Type B pancreatic cell (in vitro differentiated cells): ENCODE measurements at regions not wholly inside any gene's neighbourhood (a gene's known extent, or its start where the extent isn't known, plus 50 kb on each side); places are given as distances from the start of the nearest gene placed in this dataset.

Source experiments
- DNase-seq: peaks from one replicate; pipeline ENCODE4 v3.0.0; 2021; ENCODE audit warnings: mixed read lengths; ENCODE audit not compliant: unreplicated experiment; ENCODE audit errors: extremely low spot score
- H3K27ac Mint-ChIP-seq: 2 replicates; pipeline ENCODE4 v1.8.0; 2021; ENCODE audit warnings: mild to moderate bottlenecking, mixed read lengths
- H3K27me3 Mint-ChIP-seq: 2 replicates; pipeline ENCODE4 v1.8.0; 2021; ENCODE audit warnings: mixed read lengths
- H3K36me3 Mint-ChIP-seq: 2 replicates; pipeline ENCODE4 v1.8.0; 2021; ENCODE audit warnings: mixed read lengths
- H3K4me1 Mint-ChIP-seq: one replicate; pipeline ENCODE4 v1.8.0; 2021; ENCODE audit warnings: mixed read lengths; ENCODE audit not compliant: unreplicated experiment
- H3K4me3 Mint-ChIP-seq: 2 replicates; pipeline ENCODE4 v1.8.0; 2021; ENCODE audit warnings: mild to moderate bottlenecking, mixed read lengths
- H3K9me3 Mint-ChIP-seq: 2 replicates; pipeline ENCODE4 v1.8.0; 2021; ENCODE audit warnings: mixed read lengths
- TF ChIP-seq, protein P1 (sequence below): fragments of 200-600 bp; sonication (generic); conservative IDR thresholded peaks from 2 replicates; pipeline ENCODE4 v1.5.0; 2021; ENCODE audit warnings: antibody characterized with exemption, mild to moderate bottlenecking

DNA sequence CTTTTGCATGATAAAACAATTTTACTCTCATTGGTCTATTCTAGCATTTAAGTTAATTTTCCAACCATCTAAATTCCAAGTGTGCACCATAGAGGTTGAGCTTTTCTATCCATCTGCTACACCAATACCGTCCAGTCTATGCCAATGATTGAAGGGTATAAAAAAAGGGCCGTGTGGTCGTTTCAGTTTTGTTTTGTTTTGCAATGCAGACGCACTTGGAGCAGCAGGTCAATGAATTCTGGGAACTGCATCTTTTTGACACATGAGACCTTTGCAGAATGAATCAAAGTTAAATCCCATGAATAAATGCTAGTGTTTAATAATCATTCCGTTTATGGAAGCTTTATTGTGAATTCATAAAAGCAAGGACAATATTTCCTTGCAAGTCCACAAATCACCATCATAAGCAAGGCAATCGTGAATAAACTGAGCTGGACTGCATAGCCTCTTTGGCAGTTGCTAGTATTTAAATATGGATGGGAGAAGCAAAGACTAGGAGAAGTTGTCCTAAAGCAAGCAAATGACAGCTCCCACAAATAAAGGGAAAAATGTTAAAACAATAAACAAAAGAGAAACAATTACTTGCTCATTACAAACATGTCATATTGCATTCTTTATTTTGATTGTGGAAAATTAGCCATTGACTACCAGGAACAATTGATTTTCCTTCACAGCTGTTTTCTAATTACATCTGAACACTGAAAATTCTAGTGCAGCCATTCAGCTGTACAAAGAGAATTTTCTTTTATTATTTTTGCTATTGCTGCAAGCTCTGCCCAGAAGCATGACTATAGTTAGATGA, 649.7 kb upstream of the GJE1 start:
- H3K27ac Mint-ChIP-seq = no peak overlapping the region
- H3K4me3 Mint-ChIP-seq = no peak overlapping the region
- peaks cover 5% of the 10 kb centered on the region for H3K9me3 Mint-ChIP-seq
- no peaks in the 10 kb centered on the region for H3K27me3 Mint-ChIP-seq
- no peaks in the 10 kb centered on the region for H3K36me3 Mint-ChIP-seq
- no peaks in the 10 kb centered on the region for H3K4me1 Mint-ChIP-seq
- TF ChIP-seq, protein P1, sequence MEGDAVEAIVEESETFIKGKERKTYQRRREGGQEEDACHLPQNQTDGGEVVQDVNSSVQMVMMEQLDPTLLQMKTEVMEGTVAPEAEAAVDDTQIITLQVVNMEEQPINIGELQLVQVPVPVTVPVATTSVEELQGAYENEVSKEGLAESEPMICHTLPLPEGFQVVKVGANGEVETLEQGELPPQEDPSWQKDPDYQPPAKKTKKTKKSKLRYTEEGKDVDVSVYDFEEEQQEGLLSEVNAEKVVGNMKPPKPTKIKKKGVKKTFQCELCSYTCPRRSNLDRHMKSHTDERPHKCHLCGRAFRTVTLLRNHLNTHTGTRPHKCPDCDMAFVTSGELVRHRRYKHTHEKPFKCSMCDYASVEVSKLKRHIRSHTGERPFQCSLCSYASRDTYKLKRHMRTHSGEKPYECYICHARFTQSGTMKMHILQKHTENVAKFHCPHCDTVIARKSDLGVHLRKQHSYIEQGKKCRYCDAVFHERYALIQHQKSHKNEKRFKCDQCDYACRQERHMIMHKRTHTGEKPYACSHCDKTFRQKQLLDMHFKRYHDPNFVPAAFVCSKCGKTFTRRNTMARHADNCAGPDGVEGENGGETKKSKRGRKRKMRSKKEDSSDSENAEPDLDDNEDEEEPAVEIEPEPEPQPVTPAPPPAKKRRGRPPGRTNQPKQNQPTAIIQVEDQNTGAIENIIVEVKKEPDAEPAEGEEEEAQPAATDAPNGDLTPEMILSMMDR = no peak
- DNase-seq = no peak

DNA sequence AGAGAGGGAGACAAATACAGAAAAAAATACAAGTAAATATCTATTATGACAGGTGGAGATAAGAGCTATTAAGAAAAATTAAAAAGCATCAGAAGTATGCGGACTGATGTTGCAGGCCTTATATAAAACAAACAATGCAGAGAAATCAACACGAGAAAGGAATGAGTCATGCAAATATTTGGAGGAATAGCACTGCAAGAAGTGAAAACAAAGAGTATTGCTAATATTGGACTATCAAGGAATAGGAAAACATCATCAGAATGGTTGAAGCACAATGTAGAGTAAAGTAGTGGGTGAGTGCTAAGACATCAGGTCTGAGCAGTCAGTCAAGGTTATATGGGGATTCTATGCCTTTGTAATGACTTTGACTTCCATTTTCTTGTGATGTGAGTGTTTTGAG, 657.5 kb upstream of the GJE1 start:
- Mint-ChIP-seq H3K4me1 (no peaks in the 10 kb centered on the region), H3K27me3 (no peaks in the 10 kb centered on the region), H3K4me3 (no peak overlapping the region), H3K9me3 (peaks cover 5% of the 10 kb centered on the region), H3K36me3 (no peaks in the 10 kb centered on the region), H3K27ac (no peak overlapping the region)
- TF ChIP-seq, protein P1 = no peak
- DNase-seq = no peak

DNA sequence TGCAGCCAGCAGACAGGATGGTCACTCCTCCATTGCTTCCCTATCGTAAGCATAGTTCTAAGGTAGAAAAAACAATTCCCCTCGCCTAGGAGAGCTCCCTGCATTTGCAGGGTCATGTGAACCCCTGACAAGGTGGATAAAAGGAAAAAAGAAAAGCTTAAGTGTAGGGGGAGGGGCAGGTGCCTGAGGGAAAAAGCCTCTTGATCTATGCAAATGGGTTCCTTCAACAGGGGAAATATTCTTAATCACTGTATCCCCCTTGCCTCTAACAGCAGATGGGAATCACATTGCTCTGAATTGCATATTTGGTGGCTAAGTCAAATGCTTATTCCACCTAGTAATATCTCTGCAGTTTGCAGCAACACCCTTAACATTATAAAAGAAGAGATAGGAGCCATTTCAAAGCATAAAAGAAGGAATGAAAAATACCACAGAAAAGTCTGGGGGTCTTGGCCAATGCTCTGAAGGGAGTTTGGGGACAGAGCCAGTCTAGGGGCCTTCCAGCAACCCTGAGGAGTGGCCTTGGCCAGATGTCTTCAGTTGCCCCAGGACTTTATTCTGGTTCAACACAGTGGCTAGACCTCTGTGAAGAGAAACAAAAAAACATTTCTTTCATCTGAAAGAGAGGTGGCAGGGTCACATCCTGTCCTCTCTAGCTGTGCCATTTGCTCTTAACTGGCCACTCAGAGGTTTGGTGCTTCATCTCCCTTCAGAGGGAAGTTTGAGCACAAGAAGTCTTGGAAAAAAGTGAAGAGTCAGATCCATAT, 660.4 kb upstream of the GJE1 start:
- no peaks in the 10 kb centered on the region for H3K36me3 Mint-ChIP-seq
- TF ChIP-seq, protein P1 = no peak
- DNase-seq = no peak
- H3K9me3 Mint-ChIP-seq = no peaks in the 10 kb centered on the region
- no peak overlapping the region for H3K27ac Mint-ChIP-seq
- no peaks in the 10 kb centered on the region for H3K4me1 Mint-ChIP-seq
- H3K4me3 Mint-ChIP-seq = no peak overlapping the region
- H3K27me3 Mint-ChIP-seq = no peaks in the 10 kb centered on the region

DNA sequence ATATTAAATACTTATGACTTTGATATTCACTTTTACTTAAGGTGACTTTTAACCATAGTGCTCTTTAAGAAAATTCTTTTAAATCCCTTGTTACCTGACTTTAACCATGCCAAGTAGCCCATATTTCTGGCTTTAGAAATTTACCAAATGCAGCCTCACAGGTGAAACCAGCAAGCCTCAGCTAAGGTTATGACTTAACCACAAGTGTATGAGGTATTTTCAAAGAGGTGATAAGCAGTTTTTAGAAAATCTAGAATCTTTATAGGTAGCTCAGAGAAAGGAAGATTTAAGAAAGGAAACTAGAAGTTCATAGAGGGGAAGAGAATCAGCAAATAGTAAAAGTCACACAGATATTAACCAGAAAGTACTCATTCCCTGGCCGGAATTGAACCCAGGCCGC, 661.9 kb upstream of the GJE1 start:
- Mint-ChIP-seq H3K9me3 (no peaks in the 10 kb centered on the region), H3K4me3 (no peak overlapping the region), H3K4me1 (no peaks in the 10 kb centered on the region), H3K27ac (no peak overlapping the region), H3K27me3 (no peaks in the 10 kb centered on the region), H3K36me3 (no peaks in the 10 kb centered on the region)
- DNase-seq = no peak
- TF ChIP-seq, protein P1 = no peak

DNA sequence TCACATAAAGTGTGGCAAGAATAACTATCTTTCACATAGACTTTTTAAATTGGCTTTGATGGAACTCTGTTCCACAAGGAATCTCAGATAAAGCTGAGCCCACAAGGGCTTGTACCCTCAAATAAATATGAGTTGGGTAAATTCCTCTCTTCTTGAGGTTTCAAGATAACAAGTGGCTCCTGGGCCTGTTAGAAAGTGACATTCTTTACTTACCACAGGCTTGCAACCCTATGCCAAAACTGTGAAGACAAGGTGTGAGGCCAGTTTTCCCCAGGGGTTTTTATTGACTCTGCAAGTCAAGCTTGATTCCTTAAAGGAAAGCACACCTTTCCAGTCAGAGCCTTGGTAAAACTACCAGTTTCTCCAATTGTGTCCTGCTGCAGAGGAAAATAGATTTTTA, 664.8 kb upstream of the GJE1 start:
- Mint-ChIP-seq H3K36me3 (no peaks in the 10 kb centered on the region), H3K4me1 (no peaks in the 10 kb centered on the region), H3K27ac (no peak overlapping the region), H3K9me3 (no peaks in the 10 kb centered on the region), H3K4me3 (no peak overlapping the region), H3K27me3 (no peaks in the 10 kb centered on the region)
- no peak for DNase-seq
- TF ChIP-seq, protein P1 = no peak
